Posterior vena cava (tissue), 2 donors: ENCODE measurements at regions not wholly inside any gene's neighbourhood (a gene's known extent, or its start where the extent isn't known, plus 50 kb on each side); places are given as distances from the start of the nearest gene placed in this dataset.
A peak's percentile ranks its signal among the peaks of the same experiment; 100 is the strongest.
"Not testable (repeated sequence)": the region's sequence is repeated elsewhere in the genome, so short reads cannot be mapped to it uniquely, and the experiment has no call there.

Experiments
- DNase-seq: peaks from one replicate; pipeline ENCODE4 v3.0.0-alpha.2; 2020; ENCODE audit warnings: low spot score
- intact Hi-C, 2 donors: fragments of 100-400 bp; cut with DNase I; formaldehyde crosslinking; loops; one replicate each; pipeline versions ENCODE4 v1.14.1 to v1.14.2; 2022 to 2023
- donor health status: DM: yes; HTN: yes; CAD: no.
- donor health status: DM: yes; HTN: yes; CAD: no.

GRCh38 chr3:127423856-127424765, 136.3 kb upstream of the PRR20G start:
- DNase-seq, result peak; percentile 37
- intact Hi-C loops, result no loop called here

DNA sequence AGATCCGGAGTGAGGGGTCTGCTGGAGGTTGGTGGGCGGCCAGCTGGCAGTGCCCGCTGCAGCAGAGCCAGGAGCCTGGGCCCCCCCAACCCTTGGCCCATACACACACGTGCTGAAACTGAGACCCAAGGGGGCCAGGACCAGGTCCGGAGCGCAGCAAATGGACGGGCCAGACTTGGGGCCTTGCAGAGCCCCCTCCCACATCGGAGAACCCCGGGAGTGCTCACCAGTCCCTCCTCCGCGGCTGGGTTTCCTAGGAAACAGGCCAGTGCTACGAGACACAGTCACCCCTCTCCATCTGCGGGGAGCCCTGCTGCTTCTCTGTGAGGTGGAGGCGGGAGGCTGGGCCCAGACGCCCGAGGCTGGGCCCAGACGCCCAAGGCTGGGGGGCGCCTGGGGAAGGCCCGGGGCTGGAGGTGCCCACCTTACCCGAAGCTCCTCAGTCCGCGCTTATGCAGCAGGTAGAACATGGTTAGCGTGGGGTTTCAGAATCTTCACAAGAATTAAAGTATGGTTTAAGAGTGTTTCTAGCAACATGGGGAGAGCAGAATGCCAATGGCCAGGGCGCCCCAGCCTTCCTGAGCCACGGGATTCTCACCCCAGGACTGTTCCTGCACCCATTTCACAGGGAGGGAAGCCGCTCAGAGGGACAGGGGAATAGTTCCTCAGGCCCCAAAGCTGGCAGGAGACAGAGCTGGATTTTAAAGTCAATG, 135.0 kb upstream of the PRR20G start:
- peak; percentile 74 for DNase-seq
- intact Hi-C loops, result no loop called here

GRCh38 chr3:127421943-127422662, 134.3 kb upstream of the PRR20G start:
- intact Hi-C loops, result no loop called here
- no peak for DNase-seq

DNA sequence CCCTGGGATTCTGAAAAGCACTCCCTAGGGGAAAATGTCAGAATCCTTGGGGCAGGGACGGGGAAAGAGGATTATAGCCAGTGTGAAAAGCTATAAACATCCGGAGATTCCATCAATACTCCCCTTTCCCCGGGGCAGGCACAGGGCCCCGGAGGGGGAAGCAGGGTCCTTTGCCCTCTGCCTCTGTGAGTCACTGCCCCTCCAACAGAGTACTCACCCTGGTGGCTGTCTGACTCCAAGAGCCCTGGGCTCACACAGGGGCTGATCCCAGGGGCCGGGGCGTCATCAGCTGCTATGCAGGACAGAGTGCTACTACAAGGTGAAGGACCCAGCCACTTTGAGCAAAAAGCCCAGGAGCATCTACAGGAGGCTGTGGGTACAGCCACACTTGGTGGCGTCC, 133.0 kb upstream of the PRR20G start:
- intact Hi-C loops, result no loop called here
- peak; percentile 62 for DNase-seq

- DNase-seq, result peak; percentile 62
- intact Hi-C loops, result no loop called here
These were observed 132.1 kb upstream of the PRR20G start for GRCh38 chr3:127419641-127420553.

DNA sequence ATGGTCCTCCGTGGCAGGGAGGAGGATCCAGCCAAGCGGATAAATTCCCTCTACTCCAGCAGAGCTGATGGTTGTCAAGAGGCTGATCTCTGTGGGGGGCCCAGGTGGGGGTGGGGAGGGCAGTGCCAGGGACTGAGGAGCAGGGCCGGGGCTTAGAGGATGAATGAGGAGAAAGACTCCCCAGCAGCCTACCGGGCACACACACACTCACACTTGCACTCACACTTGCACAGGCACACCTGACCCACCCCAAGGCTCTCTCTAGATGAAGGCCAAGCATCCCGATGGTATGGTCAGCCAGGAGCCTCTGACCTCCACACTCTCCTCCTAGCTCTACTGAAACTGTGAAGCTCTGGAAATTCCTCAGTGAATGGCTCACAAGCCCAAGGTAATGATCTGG, 131.3 kb upstream of the PRR20G start:
- intact Hi-C loops, result no loop called here
- no peak for DNase-seq

DNA sequence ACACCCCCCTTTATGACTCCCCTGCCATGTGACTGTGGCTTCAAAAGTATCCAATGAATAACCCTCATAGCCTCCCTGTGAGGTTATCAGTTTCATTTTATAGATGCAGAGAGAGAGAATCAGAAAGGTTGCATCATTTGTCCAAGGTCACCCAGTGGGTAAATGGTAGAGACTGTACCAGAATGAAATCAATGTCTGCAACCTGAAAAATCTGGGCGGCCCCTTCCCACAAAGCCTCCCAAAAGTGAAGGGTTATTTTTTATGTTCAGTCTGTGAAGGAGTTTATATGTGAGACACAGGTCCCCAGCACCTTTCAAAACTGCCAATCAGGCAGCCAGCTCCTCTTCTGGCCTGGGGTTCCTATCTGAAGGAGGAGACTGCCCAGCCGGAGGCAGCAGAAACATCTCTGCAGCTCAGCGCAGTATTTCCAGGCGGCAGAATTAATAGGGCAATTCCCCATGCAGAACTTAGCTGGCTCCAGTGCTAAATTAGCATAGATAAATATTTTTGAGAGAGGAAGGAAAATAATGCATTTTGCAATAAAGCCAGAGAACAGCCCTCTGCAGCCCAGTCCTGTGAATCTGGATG, 130.8 kb upstream of the PRR20G start:
- DNase-seq, result peak; percentile 56
- intact Hi-C loops, result no loop called here

- intact Hi-C loops, result no loop called here
- DNase-seq, result peak; percentile 71
These were observed 130.1 kb upstream of the PRR20G start for GRCh38 chr3:127417709-127418559.

DNA sequence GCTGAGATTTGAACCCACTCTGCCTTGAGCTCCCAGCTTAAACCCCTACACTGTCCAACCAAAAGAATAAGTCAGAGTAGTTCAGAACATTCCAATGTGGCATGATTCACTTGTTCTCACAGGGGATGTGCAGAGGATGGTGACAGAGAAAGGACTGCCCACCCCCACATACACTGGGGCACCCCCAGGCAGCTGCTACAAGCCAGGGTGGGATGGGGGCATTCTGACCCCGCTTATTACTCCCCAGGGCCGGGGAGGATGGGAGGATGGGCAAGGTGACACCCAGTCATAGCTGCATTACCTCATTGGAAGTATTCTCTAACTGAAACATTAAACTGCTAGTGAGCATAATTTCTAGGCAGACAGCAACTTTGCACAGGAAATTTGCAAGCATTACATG, 126.0 kb upstream of the PRR20G start:
- DNase-seq, result peak; percentile 67
- intact Hi-C loops, result no loop called here

DNA sequence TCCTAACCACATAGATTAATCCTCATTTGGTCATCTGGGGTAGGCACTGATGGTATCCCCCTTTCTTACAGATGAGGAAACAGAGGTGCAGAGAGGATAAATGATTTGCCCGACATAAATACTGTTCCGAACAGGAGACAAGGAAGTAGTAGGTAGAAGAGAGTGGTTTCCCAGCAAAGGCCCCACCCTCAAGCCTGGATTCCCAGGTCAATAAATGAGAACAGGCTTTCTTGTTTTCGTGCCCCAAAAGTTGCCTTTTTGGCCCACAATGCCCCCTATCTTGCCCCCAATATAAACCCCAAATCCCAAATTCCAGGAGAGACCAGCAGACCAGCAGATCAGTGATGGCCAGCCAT, 125.5 kb upstream of the PRR20G start:
- no peak for DNase-seq
- intact Hi-C loops, result no loop called here

GRCh38 chr3:127412578-127413317, 124.9 kb upstream of the PRR20G start:
- DNase-seq, result peak; percentile 67
- intact Hi-C loops, result no loop called here

DNA sequence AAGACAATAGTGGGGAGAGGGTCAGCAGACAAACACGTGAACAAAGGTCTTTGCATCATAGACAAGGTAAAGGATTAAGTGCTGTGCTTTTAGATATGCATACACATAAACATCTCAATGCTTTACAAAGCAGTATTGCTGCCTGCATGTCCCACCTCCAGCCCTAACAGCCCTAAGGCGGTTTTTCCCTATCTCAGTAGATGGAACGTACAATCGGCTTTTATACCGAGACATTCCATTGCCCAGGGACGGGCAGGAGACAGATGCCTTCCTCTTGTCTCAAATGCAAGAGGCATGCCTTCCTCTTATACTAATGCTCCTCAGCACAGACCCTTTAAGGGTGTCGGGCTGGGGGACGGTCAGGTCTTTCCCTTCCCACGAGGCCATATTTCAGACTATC, 124.0 kb upstream of the PRR20G start:
- not testable (repeated sequence) for DNase-seq

DNA sequence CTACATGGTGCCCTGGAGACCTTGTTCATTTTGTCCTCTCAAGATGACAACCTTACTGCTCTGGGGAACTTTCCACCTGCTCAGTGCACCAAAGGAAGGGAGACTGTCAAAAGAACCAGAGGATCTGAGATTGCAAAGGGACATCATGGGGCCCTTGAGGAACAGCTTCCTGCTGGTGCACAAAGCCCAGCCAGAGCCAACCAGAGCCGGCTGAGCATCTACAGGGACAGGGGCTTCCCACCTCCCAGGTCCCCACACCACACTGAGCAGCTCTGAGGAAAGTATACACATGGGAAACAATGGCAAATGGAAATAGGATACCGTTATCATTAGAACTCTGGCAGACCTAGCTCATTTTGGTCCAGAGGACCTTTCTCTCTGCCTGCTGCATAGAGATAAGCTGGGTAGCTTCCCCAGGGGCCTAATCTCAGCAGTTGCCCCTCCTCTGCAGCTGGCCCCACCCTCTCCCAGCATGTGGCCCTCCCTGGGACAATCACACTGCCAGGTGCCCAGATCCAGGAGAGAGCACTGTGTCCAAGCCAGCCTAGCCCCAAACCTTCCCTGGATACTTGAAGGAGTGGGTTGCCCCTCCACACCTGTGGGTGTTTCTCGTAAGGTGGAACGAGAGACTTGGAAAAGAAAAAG, 123.4 kb upstream of the PRR20G start:
- intact Hi-C loops, result no loop called here
- peak; percentile 42 for DNase-seq

More for the DNA sequence above, 124.0 kb upstream of the PRR20G start:
- intact Hi-C loops, result not testable (repeated sequence)

DNA sequence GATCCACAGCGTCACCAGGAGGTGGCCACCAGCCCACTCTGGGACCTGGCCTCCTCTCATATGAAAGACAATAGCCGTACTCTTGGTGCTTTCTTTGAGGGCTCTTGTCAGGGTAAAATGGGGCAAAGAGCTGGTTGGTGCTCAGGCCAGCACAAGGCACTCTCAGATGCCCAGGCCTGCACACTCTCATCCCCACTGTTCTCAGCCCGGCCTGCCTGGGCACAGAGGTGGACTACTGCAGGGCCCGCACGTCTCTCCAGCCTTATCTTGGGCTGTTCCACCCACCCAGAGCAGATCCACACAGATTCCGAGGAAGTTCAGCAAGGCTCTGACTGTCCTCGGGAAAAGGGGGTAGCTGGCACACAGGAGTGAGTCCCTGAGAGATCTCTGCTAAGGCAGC, 122.8 kb upstream of the PRR20G start:
- intact Hi-C loops, result no loop called here
- peak; percentile 61 for DNase-seq

- DNase-seq, result no peak
- intact Hi-C loops, result no loop called here
These were observed 122.3 kb upstream of the PRR20G start for GRCh38 chr3:127410137-127410488.

DNA sequence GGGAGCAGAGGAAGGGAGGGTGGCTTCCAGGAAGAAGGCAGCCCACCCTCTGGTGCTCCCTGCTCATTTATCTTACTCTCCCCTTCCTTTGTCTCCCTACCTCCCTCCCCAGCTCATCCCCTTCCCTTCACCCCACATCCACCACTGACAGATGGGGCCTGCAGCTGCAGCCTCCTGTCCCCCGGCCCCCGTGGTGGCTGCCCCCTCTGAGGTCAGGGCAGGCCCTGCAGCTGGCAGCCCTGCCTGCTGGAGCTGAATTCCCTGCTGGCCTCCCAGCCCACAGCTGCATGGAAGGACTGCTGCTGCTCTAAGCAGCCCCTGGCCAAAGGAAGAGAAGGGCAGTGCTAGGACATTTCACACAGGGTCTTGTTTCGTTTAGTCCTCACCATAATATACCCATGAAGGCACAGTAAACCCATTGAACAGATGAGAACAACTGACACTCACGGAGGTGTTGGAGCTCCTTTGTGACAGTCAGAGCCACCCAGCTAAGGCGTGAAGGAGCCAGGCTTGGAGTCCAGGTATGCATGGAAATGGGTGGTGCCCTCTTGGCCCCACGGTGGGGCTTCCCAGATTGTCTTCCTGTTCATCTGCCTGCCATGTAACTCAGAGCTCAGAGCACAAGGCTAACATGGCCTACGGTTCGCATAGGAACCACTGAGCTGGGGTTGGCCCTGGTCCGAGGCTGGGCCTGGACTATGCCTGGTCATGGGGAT, 121.7 kb upstream of the PRR20G start:
- intact Hi-C loops, result no loop called here
- peak; percentile 65 for DNase-seq
